Right ventricle myocardium inferior (tissue), 1 donor: ENCODE measurements at regions not wholly inside any gene's neighbourhood (a gene's known extent, or its start where the extent isn't known, plus 50 kb on each side); places are given as distances from the start of the nearest gene placed in this dataset.

Experiments used
- ATAC-seq: fragments of 200-7000 bp; cut with Tn5 transposase; one replicate; pipeline ENCODE4 v1.9.1; 2020; ENCODE audit warnings: mild to moderate bottlenecking, moderate library complexity
- DNase-seq: peaks from one replicate; pipeline ENCODE4 v3.0.0; 2021; ENCODE audit errors: missing footprints
- intact Hi-C: fragments of 100-400 bp; cut with DNase I; formaldehyde crosslinking; loops from one replicate; pipeline ENCODE4 v1.11.0; 2022
- donor health status: DM: no; HTN: yes; CAD: no; lungs with severe emphysema.

DNA sequence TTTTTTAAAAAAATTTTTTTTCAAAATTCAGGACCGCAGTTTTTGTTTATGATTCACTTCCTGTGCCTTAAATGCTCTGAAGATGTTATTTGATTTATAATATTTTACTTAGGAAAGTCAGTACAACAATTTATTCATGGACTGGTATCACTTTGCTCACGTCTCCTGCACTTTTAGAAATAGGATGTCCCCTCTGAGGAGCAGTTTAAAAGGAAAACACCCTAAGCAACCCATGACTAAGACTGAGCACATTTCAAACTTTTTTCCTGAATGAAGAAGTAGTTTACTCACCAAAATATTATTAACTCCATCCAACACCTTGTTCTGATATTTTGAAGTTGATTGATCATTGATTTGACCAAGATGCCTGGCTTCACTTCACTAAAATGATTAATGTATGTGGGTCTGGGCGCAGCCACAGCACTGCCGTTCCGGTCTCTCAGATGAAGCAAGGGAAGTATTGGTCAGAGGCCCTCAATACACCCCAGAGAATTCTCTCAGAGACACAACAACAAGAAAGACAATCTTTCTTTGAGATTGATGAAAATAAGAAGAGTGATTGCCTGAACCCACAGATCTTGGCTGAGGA is 223.9 kb downstream of the TGFB2 start:
- intact Hi-C loops: no loop called here
- DNase-seq (no peak), ATAC-seq (no peak)

DNA sequence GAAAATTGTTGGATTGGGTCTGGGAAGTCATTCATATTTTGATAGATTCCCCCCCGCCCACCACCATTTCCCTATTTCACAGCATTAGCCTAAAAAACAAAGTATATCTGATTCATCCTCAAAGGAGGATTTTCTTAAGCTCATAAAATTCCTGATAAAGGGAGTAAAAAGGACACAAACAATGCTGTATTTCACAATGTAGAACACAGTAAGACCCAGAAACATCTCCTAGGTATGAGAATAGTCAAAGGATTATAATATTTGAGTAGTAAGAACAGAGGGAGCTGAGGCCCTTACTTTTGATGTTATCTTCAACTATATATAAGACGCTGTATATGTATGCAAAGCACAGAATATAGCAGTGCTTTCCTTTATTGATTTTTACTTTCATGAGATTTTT is 225.3 kb downstream of the TGFB2 start:
- ATAC-seq (no peak), DNase-seq (no peak)
- intact Hi-C loops: no loop called here

DNA sequence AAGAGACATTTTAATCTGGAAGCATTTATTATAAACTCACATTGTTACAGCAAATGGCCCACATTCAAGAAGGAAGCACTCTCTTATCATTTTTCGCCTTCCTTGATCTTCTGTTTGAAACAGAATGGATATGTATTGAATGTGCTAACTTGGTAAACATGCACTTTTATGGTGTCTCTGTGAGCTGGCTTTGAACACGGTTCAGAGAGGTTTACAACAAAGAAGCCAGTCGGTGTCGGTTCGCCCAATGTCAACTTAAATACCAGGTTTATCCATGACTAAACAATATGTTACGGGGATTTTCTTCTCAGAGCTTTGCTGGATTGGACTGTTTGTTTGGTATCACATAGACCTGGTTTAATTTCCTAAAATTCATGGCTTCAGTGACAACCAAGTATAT is 226.4 kb downstream of the TGFB2 start:
- ATAC-seq: no peak
- intact Hi-C loops: no loop called here
- DNase-seq: no peak

DNA sequence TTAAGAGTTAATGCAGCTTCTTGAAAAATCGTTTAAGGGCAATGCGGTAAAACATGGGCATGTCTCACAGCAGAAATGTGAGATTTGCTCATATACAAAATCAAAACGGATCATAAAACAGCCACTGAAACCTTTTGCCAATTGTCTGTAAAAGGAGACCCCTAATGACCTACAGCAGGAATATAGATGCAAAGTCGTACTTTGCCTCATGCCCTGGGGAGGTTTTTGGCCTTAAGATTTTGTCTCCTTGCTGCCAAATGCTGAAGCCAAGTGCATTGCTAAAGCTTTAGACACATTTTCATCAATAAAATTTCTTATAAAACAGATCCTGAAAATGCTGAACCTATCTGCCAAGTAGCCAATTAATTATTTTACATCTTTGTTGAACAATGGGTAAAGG is 226.9 kb downstream of the TGFB2 start:
- no peak for DNase-seq
- no peak for ATAC-seq
- intact Hi-C loops: no loop called here

DNA sequence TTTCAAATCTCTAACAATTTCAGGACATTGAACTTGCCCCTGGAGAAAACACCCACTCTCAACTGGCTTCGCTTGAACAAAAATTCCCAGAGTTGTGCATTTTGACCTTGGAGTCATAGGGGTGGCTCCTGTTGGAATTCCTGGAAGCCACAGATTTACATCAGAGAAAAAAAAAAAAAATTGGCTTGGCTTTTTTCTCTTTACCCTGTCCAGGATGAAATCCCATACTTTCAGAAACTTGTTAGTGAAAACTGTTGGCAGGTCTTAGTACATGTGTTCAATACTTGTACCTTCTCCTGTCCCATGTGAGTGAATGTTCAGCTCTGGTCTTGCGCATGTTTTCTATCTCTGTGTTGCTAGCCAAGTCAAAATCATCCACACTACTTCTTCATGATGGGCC is 228.8 kb downstream of the TGFB2 start:
- DNase-seq (no peak), ATAC-seq (peak; percentile 52)
- intact Hi-C loops: no loop called here

DNA sequence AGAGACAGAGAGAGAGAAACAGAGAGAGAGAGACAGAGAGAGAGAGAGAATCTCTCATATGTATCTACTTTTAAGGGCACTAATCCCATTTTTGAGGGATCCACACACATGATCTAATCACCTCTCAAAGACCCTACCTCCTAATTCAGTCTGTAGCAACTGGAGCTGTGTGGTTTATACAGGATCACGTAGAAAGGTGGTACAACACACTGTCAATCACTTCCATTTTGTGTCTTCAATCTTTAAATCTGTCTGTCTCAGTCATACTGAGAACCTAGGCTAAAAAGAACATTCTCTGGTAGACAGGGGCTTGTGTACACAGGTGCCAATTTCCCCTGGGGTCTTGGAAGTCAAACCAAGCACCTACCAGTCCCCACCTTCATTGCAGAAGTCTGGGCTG is 229.9 kb downstream of the TGFB2 start:
- ATAC-seq (no peak), DNase-seq (no peak)
- intact Hi-C loops: no loop called here

DNA sequence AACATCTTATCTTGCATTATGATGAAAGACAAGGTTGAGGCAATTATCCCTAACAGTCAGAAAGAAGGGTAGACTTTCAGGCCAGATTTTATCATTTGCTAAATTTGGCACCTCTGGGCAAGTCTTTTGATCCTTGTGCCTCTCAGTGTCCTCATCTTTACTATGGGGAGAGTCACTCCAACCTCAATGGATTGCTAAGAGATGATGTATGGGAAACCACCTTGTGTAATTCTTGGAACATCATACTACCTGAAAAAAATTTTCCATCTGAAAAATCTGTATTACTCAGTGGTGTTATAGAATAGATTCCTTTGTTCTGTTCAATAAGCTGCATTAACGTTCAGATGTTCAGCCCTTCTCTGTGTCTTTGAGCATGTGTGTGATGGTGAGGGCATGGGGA is 230.7 kb downstream of the TGFB2 start:
- intact Hi-C loops: no loop called here
- DNase-seq (no peak), ATAC-seq (no peak)

DNA sequence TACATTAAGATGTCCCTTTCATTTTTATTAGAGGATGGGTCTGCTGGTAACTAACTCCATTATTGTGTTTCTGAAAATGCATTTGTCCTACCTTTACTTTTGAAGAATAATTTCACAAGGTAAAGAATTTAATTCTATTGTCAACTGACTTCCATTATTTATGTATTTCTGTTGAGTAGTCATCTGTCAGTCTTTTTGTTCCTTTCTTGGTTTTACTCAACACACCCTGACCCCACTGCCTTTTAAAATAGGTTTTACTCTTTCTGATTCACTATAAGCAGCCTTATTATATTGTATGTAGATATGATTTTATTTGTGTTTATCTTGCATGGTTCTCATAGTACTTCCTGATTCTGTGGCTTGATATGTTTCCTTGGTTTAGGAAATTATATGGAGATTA is 237.5 kb downstream of the TGFB2 start:
- DNase-seq (no peak), ATAC-seq (no peak)
- intact Hi-C loops: no loop called here

DNA sequence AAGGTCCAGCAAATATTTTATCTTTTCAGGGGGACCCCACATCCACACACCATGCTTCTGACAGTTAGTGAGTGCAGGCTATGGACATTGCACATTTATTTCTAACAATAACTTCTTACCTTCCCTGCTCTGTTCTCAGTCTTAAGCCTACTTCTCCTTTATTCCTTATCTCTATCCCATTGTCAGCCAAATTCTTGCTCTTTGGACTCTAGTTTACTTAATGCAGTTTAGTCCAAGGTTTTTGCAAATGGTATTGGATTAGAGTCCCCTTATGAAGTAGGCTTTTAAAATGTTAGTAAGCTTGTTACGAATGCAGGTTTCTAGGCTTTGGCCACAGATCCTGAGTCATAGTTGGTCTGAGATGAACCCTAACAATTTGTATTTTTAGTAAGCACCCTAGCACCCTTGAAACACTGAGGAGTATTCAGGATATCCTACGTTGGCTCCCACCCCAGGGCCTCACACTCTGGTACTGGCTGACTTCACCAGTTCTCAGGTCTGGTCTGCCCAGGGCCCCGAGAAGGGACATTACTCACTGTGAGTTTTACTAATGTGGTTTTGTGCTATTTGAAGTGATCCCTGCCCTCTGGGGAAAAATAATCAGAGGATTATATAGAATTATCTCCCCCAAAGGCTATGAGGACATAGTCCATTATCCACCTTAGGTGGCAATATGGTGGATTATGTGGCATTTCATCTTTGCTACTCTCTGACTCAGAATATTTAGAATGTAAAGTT is 239.5 kb downstream of the TGFB2 start:
- no peak for DNase-seq
- ATAC-seq: no peak
- intact Hi-C loops: no loop called here

DNA sequence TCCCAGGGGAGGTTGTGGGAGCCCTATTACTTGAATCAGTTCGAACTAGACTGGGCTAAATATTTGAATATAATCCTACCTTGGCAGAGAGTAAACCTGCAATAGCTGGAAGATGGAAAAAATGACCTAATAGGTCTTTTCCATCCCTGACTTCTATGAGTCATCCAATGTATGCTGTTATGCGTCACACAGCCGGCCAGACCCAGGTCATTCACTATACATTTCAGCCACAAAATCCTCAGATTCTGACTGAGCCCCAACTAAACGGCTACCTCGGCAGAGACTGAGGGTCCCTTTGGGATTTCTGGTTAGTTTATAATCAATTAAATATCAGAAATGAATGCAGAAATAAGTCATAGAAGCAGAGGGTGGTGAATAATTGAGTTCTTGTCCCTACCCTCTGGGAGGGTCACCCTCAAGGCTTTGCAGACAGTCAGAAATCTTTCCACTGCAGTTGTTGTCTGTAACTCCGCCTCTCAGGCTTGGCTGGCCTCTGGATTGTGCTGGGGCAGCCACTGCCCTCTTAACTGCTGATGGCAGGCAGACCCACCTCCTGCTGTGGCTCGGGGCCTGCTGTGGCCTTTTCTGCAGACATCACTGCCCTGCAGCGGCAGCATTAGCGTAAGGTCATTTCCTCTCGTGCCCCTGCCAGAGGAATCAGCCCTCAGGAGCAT is 240.5 kb downstream of the TGFB2 start:
- intact Hi-C loops: no loop called here
- ATAC-seq (no peak), DNase-seq (no peak)

DNA sequence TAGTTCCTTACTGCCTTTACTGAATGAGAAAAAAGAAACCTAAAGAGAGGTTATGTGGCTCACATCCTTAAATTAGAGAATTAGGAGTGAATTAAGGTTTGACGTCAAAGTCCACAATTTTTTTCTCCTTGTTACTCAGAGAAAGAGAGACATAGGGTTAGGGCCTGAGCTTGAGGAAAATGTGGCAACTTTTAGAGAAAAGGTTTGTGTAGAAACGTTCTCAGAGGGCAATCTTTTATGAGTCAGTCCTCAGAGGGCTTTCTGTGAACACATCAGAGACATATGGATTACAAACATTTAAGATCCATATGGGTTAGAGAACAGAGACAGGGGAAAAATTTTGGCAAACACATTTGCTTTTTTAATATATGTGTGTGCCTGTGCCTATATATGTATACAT is 242.8 kb downstream of the TGFB2 start:
- intact Hi-C loops: no loop called here
- DNase-seq (no peak), ATAC-seq (no peak)

DNA sequence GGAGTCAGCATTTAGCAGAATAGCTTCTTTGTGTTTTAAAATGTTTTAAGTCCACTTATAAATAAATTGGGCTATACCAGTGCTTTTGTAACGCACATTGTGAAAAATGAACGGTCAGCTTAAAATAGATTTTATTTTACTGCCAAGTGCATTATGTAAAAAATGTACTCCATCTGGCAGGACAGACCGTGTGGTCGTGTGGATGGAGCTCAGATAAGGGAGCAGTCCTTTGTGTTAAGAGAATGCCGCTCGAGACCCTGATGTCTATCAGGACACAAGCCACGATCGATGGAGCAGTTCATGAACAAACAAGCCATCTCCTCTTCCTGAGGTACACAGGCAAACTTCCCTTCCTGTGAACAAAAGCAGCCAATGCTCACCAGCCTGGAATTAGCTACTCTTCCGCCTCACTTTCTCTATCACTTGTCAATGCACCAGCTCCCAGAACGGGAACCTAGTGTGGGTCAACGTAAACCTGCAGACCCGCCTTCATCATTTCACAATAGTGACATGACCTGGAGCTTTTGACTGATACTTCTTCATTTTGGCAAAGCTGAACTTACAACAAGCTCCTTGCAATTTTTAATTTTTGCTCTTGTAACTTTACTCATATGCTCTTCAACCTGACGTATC is 243.5 kb downstream of the TGFB2 start:
- ATAC-seq: no peak

DNA sequence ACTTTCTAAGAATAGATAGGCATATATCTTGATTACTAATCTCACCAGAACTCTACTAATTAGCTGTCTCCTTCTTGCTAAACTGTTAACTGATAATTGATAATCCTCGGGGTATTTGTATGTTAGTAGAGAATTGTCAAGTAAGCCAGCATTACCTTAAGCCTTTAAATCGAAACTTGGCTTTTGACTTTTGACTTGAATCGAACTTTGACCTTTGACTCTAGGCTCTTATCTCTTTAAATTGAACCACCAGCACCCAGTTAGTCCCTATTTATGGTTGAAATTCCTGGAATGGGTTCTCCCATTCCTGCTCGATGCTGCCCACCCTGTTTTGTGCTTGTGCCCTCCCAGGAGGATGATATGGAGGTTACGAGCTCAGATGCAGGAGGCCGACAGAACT is 244.4 kb downstream of the TGFB2 start:
- ATAC-seq: no peak
- intact Hi-C loops: no loop called here
- DNase-seq: no peak

More for the DNA sequence above, 243.5 kb downstream of the TGFB2 start:
- intact Hi-C loops: no loop called here
- no peak for DNase-seq

DNA sequence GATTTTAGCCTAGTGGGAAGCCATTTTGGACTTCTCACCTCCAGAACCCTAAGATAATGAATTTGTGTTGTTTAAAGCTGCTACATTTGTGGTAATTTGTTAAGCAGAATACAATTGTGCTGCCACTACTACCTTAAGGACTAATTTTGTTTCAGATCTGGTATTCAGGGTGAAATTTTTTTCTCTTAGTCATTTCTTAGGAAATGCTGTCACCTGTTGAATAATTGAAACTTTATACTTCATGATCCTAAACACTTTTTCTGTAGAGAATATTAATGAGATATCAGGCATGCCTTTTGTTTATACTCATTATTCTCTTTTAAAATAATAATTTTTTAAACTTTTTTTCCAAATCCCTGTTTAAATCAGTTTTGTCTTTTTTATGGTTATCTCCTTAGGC is 246.8 kb downstream of the TGFB2 start:
- ATAC-seq: no peak
- DNase-seq: no peak
- intact Hi-C loops: no loop called here

DNA sequence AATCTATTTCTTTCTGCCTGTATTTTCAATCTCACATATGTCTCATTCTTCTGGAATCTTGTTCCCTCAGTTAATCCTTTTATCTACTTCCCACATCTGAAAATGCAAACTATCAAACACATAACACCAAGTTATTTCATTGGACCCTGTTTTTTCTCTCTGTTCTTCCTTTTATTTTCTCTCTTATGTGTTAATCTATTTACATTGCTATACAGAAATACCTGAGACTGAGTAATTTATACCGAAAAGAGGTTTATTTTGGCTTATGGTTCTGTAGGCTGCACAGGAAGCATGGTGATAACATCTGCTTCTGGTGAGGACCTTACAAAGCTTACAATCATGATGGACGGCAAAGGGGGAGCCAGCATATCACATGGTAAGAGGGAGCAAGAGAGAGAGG is 247.6 kb downstream of the TGFB2 start:
- intact Hi-C loops: no loop called here
- ATAC-seq (no peak), DNase-seq (no peak)

DNA sequence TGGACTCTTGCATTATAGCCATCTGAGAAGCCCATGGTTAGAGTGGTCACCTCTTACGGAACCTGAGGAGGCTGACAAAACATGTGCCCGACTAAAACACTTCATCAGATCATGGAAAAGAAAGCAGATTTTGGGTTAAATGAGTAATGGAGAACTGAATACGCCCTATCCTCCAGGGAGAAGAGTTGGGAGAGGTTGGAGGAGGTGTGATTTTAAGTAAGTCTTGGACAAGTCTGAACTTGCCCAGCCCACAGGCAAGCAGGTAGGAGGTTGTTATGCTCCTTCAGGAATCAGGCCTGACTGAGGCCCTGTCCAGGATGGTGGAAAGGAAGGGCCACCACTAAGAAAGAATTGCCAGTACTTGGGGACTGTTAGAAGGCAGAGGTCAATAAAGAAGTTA is 255.8 kb downstream of the TGFB2 start:
- ATAC-seq (no peak), DNase-seq (no peak)
- intact Hi-C loops: no loop called here

DNA sequence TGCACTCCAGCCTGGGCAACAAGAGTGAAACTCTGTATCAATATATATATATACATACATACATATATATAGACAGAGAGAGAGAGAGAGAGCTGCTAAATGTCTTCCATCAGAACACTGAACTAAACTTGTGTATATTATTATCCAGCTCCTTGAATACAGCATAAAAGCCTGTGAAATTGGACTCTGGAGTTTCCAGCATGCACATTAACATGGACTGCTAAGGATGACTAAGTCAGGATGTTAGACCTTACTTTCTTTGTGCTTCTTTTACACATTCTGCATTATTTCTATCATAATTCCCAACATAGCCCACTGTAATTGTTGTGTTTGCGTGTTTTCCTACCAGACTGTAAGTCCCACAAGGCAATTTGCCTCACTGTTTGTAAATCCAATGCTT is 259.1 kb downstream of the TGFB2 start:
- ATAC-seq (no peak), DNase-seq (no peak)
- intact Hi-C loops: no loop called here

DNA sequence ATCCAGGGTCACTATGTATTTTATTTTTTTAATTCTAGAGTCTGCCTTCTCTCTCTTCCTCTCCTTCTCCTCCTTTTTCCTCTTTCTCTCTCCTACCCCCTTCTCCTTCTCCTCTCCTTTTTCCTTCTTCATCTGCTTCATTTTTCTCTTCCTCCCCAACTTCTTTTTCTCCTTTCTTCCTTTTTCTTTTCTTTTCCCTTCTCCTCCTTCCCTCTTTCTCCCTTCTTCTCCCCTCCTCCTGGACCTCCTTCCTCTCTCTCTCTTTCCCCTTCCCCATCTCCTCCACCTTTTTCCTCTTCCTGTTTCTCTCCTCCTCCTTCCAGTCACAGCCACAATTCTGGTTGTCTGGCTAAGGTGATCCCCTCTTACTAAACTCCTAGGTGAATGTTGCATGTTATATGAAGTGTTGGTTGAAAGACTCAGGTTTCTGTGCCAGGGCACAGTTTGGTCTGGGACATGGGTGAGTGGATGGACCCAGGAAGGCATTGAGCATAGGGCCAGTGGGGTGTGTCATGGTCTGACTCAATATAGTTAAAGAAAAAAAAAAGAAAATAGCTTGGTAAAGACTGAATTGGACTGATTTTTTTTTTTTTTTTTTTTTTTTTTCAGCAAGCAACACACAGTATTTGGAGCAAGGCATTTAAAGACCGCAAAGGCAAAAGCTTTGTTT is 266.9 kb downstream of the TGFB2 start:
- intact Hi-C loops: no loop called here
- ATAC-seq (no peak), DNase-seq (no peak)

DNA sequence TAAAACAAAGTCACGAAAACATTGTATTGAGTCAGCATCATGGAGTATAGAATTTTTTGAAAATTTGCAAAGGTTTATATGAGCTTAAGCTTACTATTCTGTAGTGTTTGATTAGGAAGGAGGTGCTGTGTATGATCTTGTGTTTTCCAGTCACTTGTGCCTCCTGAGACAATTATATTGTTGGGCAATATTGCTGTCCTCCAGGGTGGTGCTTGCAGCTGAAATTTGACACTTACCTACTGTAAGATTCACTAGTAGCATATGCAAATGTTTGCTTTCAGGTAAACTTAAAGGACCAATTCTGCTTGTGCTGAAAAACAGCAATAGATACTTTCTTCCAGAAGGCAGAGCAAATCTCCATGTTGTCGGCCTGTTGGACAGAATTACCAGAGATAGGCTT is 268.0 kb downstream of the TGFB2 start:
- no peak for DNase-seq
- ATAC-seq: no peak
- intact Hi-C loops: no loop called here

DNA sequence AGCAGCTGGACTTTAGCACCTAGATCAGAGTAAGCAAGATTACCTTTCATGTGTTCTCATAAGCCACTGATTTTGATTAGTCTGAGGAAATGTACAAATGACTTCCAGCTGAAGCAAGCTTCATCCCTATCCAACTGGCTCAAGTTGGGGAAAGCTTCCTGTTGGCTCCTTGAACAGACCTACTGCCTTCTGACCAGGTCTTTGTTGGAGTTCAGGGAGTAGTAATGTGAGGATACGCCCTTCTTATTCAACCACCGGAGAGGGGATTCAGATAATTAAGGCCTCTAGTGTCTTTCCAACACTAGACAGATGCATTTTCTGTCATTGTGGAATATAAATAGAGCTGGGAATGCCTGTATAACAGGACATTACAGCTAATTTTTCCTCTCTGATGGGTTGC is 268.9 kb downstream of the TGFB2 start:
- intact Hi-C loops: no loop called here
- DNase-seq: no peak
- no peak for ATAC-seq
